ENCODE measurements at regions not wholly inside any gene's neighbourhood (a gene's known extent, or its start where the extent isn't known, plus 50 kb on each side); places are given as distances from the start of the nearest gene placed in this dataset.

DNA sequence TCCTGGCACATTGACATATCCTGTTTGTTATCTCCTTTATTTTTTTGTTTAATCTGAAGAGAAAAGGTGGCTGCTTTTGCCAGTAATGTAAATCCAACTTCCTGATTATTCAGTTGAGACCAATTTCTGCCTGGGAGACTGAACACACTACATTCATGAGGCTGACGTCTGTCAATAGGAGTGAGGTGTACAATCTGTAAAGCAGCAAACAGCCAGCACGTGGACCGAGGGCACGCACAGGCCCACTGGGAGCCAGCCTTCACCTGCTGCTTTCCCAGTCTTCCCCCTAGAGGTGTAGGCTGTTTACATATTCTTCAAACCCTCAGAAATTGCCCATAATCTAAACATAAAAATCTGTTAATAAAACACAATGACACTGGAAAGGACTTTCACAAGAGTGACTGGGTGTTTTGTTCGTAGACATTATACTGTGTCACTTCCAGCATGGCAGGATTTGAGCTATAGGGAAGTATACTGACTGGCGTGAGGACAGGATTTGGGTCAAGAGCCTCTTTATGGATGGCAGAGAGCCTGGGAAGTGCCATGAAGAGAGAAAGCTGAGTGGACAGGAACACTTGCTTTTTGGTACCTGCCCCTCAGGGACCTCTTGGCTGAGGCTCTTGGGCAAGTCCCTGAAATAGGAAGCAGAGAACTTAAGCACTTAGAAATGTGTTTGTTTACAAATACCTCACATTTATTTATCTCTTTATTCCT lies 552.9 kb upstream of the CAMK1G start:
- Histone ChIP-seq H3K9me2 (replicated peaks; ENCODE audit: insufficient read depth, low read length) (no peaks in the 10 kb centered on the region), H3K9ac (ENCODE audit: low read length) (no peak overlapping the region), H3K4me2 (ENCODE audit: low read depth, low read length, poor library complexity, severe bottlenecking) (no peak overlapping the region), H3K36me3 (ENCODE audit: low read length) (no peaks in the 10 kb centered on the region), H3K27ac (ENCODE audit: low read depth, low read length) (no peak overlapping the region), H4K20me1 (ENCODE audit: low read depth, low read length) (no peaks in the 10 kb centered on the region), H3K27me3 (ENCODE audit: low read length) (no peaks in the 10 kb centered on the region), H3F3A (ENCODE audit: insufficient read depth) (no peaks in the 10 kb centered on the region), H2AFZ (ENCODE audit: low read depth, low read length, severe bottlenecking) (no peak overlapping the region), H3K4me3 (ENCODE audit: insufficient read depth, low read length, poor library complexity, severe bottlenecking) (no peak overlapping the region), H3K79me2 (ENCODE audit: insufficient read depth, low read length) (no peaks in the 10 kb centered on the region), H3K9me3 (ENCODE audit: insufficient read depth, low read length) (no peaks in the 10 kb centered on the region)
- TF ChIP-seq, protein P1, sequence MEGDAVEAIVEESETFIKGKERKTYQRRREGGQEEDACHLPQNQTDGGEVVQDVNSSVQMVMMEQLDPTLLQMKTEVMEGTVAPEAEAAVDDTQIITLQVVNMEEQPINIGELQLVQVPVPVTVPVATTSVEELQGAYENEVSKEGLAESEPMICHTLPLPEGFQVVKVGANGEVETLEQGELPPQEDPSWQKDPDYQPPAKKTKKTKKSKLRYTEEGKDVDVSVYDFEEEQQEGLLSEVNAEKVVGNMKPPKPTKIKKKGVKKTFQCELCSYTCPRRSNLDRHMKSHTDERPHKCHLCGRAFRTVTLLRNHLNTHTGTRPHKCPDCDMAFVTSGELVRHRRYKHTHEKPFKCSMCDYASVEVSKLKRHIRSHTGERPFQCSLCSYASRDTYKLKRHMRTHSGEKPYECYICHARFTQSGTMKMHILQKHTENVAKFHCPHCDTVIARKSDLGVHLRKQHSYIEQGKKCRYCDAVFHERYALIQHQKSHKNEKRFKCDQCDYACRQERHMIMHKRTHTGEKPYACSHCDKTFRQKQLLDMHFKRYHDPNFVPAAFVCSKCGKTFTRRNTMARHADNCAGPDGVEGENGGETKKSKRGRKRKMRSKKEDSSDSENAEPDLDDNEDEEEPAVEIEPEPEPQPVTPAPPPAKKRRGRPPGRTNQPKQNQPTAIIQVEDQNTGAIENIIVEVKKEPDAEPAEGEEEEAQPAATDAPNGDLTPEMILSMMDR (IDR thresholded peaks at IDR 0.05; ENCODE audit: insufficient read depth, low read length, poor library complexity, severe bottlenecking), result no peak
- no peak for TF ChIP-seq EZH2phosphoT487 (conservative IDR thresholded peaks at IDR 0.05; ENCODE audit: low read length)

DNA sequence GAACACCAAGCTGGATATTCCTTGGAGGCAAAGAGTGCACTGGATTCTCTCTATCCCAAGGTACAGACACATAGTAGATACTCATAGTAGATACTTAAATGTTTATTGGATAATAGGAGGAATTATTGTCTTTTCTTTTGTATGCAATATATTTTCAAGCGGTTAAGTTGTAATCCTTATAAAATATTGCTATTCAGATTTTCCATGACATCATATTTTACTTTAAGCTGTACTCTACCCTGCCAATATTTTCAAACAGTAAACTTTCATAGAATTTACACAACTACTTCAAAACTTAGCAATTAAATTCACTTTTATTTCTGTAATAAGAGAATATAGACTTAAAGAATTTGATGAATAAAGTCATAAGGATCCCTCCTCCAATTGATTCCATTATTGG lies 546.5 kb upstream of the CAMK1G start:
- Histone ChIP-seq H3K79me2 (ENCODE audit: insufficient read depth, low read length) (no peaks in the 10 kb centered on the region), H3K27me3 (ENCODE audit: low read length) (no peaks in the 10 kb centered on the region), H3K36me3 (ENCODE audit: low read length) (no peaks in the 10 kb centered on the region), H2AFZ (ENCODE audit: low read depth, low read length, severe bottlenecking) (no peak overlapping the region), H3K9me3 (ENCODE audit: insufficient read depth, low read length) (no peaks in the 10 kb centered on the region), H3K9me2 (replicated peaks; ENCODE audit: insufficient read depth, low read length) (no peaks in the 10 kb centered on the region), H3F3A (ENCODE audit: insufficient read depth) (no peaks in the 10 kb centered on the region), H3K4me2 (ENCODE audit: low read depth, low read length, poor library complexity, severe bottlenecking) (no peak overlapping the region), H4K20me1 (ENCODE audit: low read depth, low read length) (no peaks in the 10 kb centered on the region), H3K9ac (ENCODE audit: low read length) (no peak overlapping the region), H3K4me3 (ENCODE audit: insufficient read depth, low read length, poor library complexity, severe bottlenecking) (no peak overlapping the region), H3K27ac (ENCODE audit: low read depth, low read length) (no peak overlapping the region)
- TF ChIP-seq EZH2phosphoT487 (conservative IDR thresholded peaks at IDR 0.05; ENCODE audit: low read length), result no peak
- TF ChIP-seq, protein P1 (IDR thresholded peaks at IDR 0.05; ENCODE audit: insufficient read depth, low read length, poor library complexity, severe bottlenecking), result no peak

DNA sequence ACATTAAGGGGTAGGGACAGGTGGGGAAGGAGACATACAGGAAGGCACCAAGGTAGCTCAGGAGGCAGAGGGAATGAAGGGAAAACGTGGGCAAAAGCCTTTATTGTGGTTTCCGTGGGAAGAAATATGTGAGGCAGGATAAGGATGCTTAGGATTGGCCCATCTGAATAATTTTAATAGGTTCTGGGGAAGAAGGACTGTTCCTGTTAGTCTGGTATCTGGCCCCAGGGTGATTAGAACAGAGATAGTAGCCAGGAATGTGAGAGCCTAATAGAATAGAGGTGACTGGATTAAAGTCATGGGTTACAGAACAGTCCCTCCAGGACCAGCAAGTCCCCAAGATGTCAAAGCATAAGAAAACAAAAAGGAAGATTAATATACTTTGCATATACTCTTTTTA lies 545.2 kb upstream of the CAMK1G start:
- no peaks in the 10 kb centered on the region for H3K36me3 ChIP-seq (ENCODE audit: low read length)
- H4K20me1 ChIP-seq (ENCODE audit: low read depth, low read length), result no peaks in the 10 kb centered on the region
- H3K9me3 ChIP-seq (ENCODE audit: insufficient read depth, low read length), result no peaks in the 10 kb centered on the region
- no peaks in the 10 kb centered on the region for H3K9me2 ChIP-seq (replicated peaks; ENCODE audit: insufficient read depth, low read length)
- H3K4me2 ChIP-seq (ENCODE audit: low read depth, low read length, poor library complexity, severe bottlenecking), result no peak overlapping the region
- no peaks in the 10 kb centered on the region for H3F3A ChIP-seq (ENCODE audit: insufficient read depth)
- H3K27me3 ChIP-seq (ENCODE audit: low read length), result no peaks in the 10 kb centered on the region
- no peak overlapping the region for H3K27ac ChIP-seq (ENCODE audit: low read depth, low read length)
- no peak overlapping the region for H2AFZ ChIP-seq (ENCODE audit: low read depth, low read length, severe bottlenecking)
- no peak overlapping the region for H3K4me3 ChIP-seq (ENCODE audit: insufficient read depth, low read length, poor library complexity, severe bottlenecking)
- no peak for TF ChIP-seq EZH2phosphoT487 (conservative IDR thresholded peaks at IDR 0.05; ENCODE audit: low read length)
- TF ChIP-seq, protein P1 (IDR thresholded peaks at IDR 0.05; ENCODE audit: insufficient read depth, low read length, poor library complexity, severe bottlenecking), result no peak
- H3K79me2 ChIP-seq (ENCODE audit: insufficient read depth, low read length), result no peaks in the 10 kb centered on the region
- no peak overlapping the region for H3K9ac ChIP-seq (ENCODE audit: low read length)

Measured in SU-DHL-6 (cell line).